ENCODE measurements at regions not wholly inside any gene's neighbourhood (a gene's known extent, or its start where the extent isn't known, plus 50 kb on each side); places are given as distances from the start of the nearest gene placed in this dataset.

GRCh38 chrX:23540532-23540931, 126.8 kb upstream of the PRDX4 start:
- DNase-seq: no peak

GRCh38 chrX:23548164-23548563, 119.1 kb upstream of the PRDX4 start:
- no peak for DNase-seq

DNA sequence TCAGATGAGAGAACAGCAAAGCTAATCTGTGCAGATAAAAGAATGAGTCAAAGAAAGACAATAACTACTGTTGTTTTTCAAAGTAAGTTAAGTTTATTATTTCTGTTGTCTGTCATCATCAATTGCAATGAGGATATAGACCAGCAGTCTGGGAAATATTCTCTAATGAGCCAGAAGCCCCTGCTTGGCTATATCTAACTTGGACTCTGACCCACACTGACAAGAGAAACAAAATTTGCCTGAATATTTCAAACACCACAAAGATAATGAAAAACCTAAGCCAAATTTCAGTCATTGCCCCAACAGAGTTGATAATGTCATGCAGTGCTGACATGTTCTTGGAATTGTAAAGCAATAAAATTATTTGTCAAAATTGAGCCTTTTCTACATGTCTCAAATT, 115.0 kb upstream of the PRDX4 start:
- DNase-seq: no peak

- DNase-seq: no peak
These were observed 113.0 kb upstream of the PRDX4 start for GRCh38 chrX:23554304-23554703.

GRCh38 chrX:23557070-23557469, 110.2 kb upstream of the PRDX4 start:
- DNase-seq: no peak

DNA sequence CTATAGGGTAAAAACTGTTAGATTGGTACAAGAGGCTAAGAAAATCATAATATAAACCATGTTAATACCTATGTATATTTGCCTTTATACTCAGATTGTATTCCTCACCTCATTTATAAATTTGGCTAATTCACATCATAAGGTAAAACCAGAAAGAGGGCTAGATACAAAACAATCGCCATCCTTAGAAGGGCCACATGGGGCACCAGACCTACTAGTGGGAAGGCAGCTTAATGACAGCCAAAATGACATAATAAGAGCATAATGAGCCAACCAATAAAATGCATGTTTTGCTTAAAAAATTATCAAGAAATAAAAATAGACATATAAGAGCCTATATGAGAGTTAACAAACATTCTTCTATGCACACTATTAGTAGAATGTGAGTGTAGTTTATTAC, 107.3 kb upstream of the PRDX4 start:
- DNase-seq: no peak

GRCh38 chrX:23570674-23571343, 96.5 kb upstream of the PRDX4 start:
- DNase-seq: no peak

DNA sequence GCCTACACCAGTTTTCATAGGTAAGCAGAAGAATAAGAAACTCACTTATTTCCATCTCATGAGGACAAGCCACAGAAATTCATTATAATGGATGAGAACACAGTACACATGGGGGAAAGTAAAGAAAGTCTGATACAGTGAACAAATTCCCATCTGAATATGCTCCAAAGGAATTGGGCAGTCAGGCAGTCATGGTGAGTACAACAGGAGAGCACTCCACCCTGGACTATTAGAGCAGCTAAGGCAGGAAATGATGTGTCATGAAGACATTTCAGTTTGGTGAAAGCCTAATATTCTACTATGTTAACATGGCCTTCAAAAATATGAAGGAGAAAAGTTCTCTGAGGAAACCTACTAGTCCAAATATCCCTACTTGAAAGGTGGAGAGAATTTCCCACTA, 92.0 kb upstream of the PRDX4 start:
- no peak for DNase-seq

DNA sequence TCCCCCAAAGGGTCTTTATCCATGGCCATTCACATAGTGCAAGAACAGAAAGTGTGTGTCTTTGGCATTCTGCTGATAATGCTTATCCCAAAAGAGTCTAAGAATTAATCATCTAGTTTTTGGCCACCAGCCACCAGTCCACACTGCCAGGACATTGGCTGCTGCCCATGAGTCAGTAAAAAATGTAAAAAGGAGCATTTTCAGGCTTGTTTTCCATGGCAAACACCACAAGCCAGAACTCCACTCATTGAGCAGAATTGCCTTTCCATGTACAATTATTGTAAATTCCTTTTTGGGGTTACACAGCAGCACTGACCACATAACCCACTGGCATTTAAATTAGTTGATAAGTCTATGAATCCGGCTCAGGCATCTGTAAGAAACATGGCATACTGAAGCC, 89.2 kb upstream of the PRDX4 start:
- no peak for DNase-seq

- no peak for DNase-seq
These were observed 77.8 kb upstream of the PRDX4 start for GRCh38 chrX:23589496-23589895.

DNA sequence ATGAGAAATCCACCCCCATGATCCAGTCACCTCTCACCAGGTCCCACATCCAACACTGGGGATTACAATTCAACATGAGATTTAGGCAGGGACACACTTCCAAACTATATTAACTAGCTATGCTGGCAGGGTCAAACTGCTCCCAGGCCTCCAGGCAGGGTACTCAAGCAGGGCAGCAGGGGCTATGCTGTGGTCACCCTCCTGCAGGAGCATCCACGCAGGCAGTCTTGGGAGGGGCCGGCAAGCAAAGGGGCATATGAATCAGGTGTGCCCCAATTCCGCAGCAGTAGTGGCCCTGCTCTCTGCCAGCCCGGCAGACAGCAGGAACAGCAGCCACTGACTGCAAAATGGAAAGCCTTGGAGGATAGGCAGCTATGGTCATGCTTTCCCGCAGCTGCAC, 74.6 kb upstream of the PRDX4 start:
- DNase-seq: no peak

- DNase-seq: no peak
These were observed 68.7 kb upstream of the PRDX4 start for GRCh38 chrX:23598575-23598974.

GRCh38 chrX:23603501-23603900, 63.8 kb upstream of the PRDX4 start:
- DNase-seq: no peak

GRCh38 chrX:23610495-23610894, 56.8 kb upstream of the PRDX4 start:
- DNase-seq: no peak

DNA sequence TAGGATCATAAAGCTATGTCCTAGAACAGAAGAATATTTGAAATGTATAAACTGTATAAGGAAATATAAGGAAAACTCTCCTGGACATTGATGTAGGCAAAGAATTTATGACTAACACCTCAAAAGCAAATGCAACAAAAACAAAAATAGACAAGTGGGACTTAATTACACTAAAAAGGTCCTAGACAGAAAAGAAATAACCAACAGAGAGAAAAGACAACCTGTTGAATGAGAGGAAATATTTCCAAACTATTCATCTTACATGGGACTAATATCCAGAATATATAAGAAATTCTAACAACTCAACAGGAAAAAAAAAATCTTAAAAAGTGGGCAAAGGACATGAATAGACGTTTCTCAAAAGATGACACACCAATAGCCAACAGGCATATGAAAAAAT, 54.4 kb upstream of the PRDX4 start:
- no peak for DNase-seq

GRCh38 chrX:23616361-23616760, 50.9 kb upstream of the PRDX4 start:
- no peak for DNase-seq
